Immature natural killer cell (primary cell): ENCODE measurements at regions not wholly inside any gene's neighbourhood (a gene's known extent, or its start where the extent isn't known, plus 50 kb on each side); places are given as distances from the start of the nearest gene placed in this dataset.
"Not testable (repeated sequence)": the region's sequence is repeated elsewhere in the genome, so short reads cannot be mapped to it uniquely, and the experiment has no call there.

Experiments
- DNase-seq, 3 donors: peaks; one replicate each; pipeline ENCODE4 v3.0.0; 2022; ENCODE audit warnings: mixed read lengths in 1 of 3
- H3K27ac Mint-ChIP-seq, 6 donors: one replicate each; pipeline ENCODE4 v1.8.0; 2020; ENCODE audit warnings: mixed read lengths in 6 of 6, mild to moderate bottlenecking in 5 of 6, inconsistent platforms in 4 of 6, moderate library complexity in 3 of 6
- H3K27me3 Mint-ChIP-seq, 3 donors: one replicate each; pipeline ENCODE4 v1.8.0; 2020 to 2021; ENCODE audit warnings: low read depth in 3 of 3, mild to moderate bottlenecking in 3 of 3, mixed read lengths in 3 of 3, moderate library complexity in 3 of 3, inconsistent platforms in 1 of 3
- H3K36me3 Mint-ChIP-seq, 3 donors: one replicate each; pipeline ENCODE4 v1.8.0; 2020; ENCODE audit warnings: mixed read lengths in 3 of 3, inconsistent platforms in 2 of 3, mild to moderate bottlenecking in 2 of 3
- H3K4me1 Mint-ChIP-seq, 2 donors: one replicate each; pipeline ENCODE4 v1.8.0; 2020; ENCODE audit warnings: inconsistent platforms in 2 of 2, mild to moderate bottlenecking in 2 of 2, mixed read lengths in 2 of 2, moderate library complexity in 1 of 2
- H3K4me3 Mint-ChIP-seq, 5 donors: one replicate each; pipeline ENCODE4 v1.8.0; 2020; ENCODE audit warnings: mild to moderate bottlenecking in 5 of 5, mixed read lengths in 5 of 5, inconsistent platforms in 3 of 5, moderate library complexity in 3 of 5
- H3K9me3 Mint-ChIP-seq, 6 donors: one replicate each; pipeline ENCODE4 v1.8.0; 2020; ENCODE audit warnings: mild to moderate bottlenecking in 6 of 6, mixed read lengths in 6 of 6, inconsistent platforms in 4 of 6, moderate library complexity in 3 of 6

- Mint-ChIP-seq H3K4me1 (no peaks in the 10 kb centered on the region), H3K36me3 (peaks cover 0 to 3% (median 0%) of the 10 kb centered on the region in 3 donors), H3K27me3 (peaks cover 1 to 6% (median 2%) of the 10 kb centered on the region in 3 donors), H3K9me3 (no peaks in the 10 kb centered on the region), H3K27ac (no peak overlapping the region), H3K4me3 (no peak overlapping the region)
- DNase-seq = no peak
Measured at GRCh38 chr2:75432761-75433361, 127.9 kb downstream of the EVA1A start.

GRCh38 chr2:75431763-75432162 lies 129.0 kb downstream of the EVA1A start:
- no peaks in the 10 kb centered on the region for H3K9me3 Mint-ChIP-seq
- H3K36me3 Mint-ChIP-seq = peaks cover 0 to 3% (median 0%) of the 10 kb centered on the region in 3 donors
- DNase-seq = no peak
- no peak overlapping the region for H3K27ac Mint-ChIP-seq
- H3K27me3 Mint-ChIP-seq = peaks cover 1 to 6% (median 5%) of the 10 kb centered on the region in 3 donors
- no peak overlapping the region for H3K4me3 Mint-ChIP-seq
- H3K4me1 Mint-ChIP-seq = no peaks in the 10 kb centered on the region

GRCh38 chr2:75431276-75431675 lies 129.5 kb downstream of the EVA1A start:
- peaks cover 0 to 3% (median 0%) of the 10 kb centered on the region in 3 donors for H3K36me3 Mint-ChIP-seq
- no peaks in the 10 kb centered on the region for H3K9me3 Mint-ChIP-seq
- no peaks in the 10 kb centered on the region for H3K4me1 Mint-ChIP-seq
- peaks cover 1 to 6% (median 4%) of the 10 kb centered on the region in 3 donors for H3K27me3 Mint-ChIP-seq
- H3K27ac Mint-ChIP-seq = no peak overlapping the region
- no peak overlapping the region for H3K4me3 Mint-ChIP-seq
- DNase-seq = no peak

- H3K4me1 Mint-ChIP-seq, H3K27me3 Mint-ChIP-seq, H3K36me3 Mint-ChIP-seq, DNase-seq, H3K9me3 Mint-ChIP-seq, H3K4me3 Mint-ChIP-seq, H3K27ac Mint-ChIP-seq: not testable (repeated sequence)
Measured at GRCh38 chr2:75430449-75430848, 130.3 kb downstream of the EVA1A start.

GRCh38 chr2:75428646-75429443 lies 131.9 kb downstream of the EVA1A start:
- Mint-ChIP-seq H3K4me3 (no peak overlapping the region), H3K27ac (no peak overlapping the region), H3K4me1 (no peaks in the 10 kb centered on the region), H3K9me3 (no peaks in the 10 kb centered on the region), H3K36me3 (peaks cover 0 to 3% (median 0%) of the 10 kb centered on the region in 3 donors), H3K27me3 (peaks cover 1 to 7% (median 2%) of the 10 kb centered on the region in 3 donors)
- no peak for DNase-seq

GRCh38 chr2:75428060-75428459 lies 132.7 kb downstream of the EVA1A start:
- no peaks in the 10 kb centered on the region for H3K4me1 Mint-ChIP-seq
- H3K4me3 Mint-ChIP-seq = no peak overlapping the region
- peaks cover 0 to 9% (median 1%) of the 10 kb centered on the region in 3 donors for H3K27me3 Mint-ChIP-seq
- no peak overlapping the region for H3K27ac Mint-ChIP-seq
- H3K36me3 Mint-ChIP-seq = peaks cover 0 to 3% (median 0%) of the 10 kb centered on the region in 3 donors
- H3K9me3 Mint-ChIP-seq = no peaks in the 10 kb centered on the region
- DNase-seq = no peak

- DNase-seq = no peak
- no peak overlapping the region for H3K27ac Mint-ChIP-seq
- peaks cover 0 to 9% (median 0%) of the 10 kb centered on the region in 3 donors for H3K27me3 Mint-ChIP-seq
- no peaks in the 10 kb centered on the region for H3K36me3 Mint-ChIP-seq
- H3K4me3 Mint-ChIP-seq = no peak overlapping the region
- H3K9me3 Mint-ChIP-seq = peaks cover 0 to 3% (median 0%) of the 10 kb centered on the region in 6 donors
- H3K4me1 Mint-ChIP-seq = no peaks in the 10 kb centered on the region
Measured at GRCh38 chr2:75424936-75425619, 135.7 kb downstream of the EVA1A start.

- Mint-ChIP-seq H3K9me3 (peaks cover 0 to 3% (median 0%) of the 10 kb centered on the region in 6 donors), H3K36me3 (no peaks in the 10 kb centered on the region), H3K27ac (no peak overlapping the region), H3K27me3 (peaks cover 0 to 7% (median 0%) of the 10 kb centered on the region in 3 donors), H3K4me3 (no peak overlapping the region), H3K4me1 (peaks cover 2 to 3% of the 10 kb centered on the region in 2 donors)
- no peak for DNase-seq
Measured at GRCh38 chr2:75421986-75422385, 138.8 kb downstream of the EVA1A start.

- H3K27ac Mint-ChIP-seq = peak overlapping the region in 2 of 6 donors; percentile 42 to 47
Measured at GRCh38 chr2:75416420-75417342, 144.1 kb downstream of the EVA1A start.

GRCh38 chr2:75415731-75416130 lies 145.0 kb downstream of the EVA1A start:
- Mint-ChIP-seq H3K36me3 (no peaks in the 10 kb centered on the region), H3K4me1 (peaks cover 10 to 12% of the 10 kb centered on the region in 2 donors), H3K9me3 (peaks cover 0 to 2% (median 0%) of the 10 kb centered on the region in 6 donors), H3K27ac (no peak overlapping the region), H3K4me3 (no peak overlapping the region), H3K27me3 (peaks cover 0 to 3% (median 1%) of the 10 kb centered on the region in 3 donors)
- DNase-seq = no peak

More at GRCh38 chr2:75416420-75417342, 144.1 kb downstream of the EVA1A start:
- Mint-ChIP-seq H3K4me1 (peaks cover 10 to 12% of the 10 kb centered on the region in 2 donors), H3K4me3 (peak overlapping the region in 4 of 5 donors; percentile 8 to 44 (median 15)), H3K36me3 (no peaks in the 10 kb centered on the region), H3K27me3 (peaks cover 0 to 1% (median 1%) of the 10 kb centered on the region in 3 donors), H3K9me3 (peaks cover 0 to 2% (median 0%) of the 10 kb centered on the region in 6 donors)
- DNase-seq = no peak

GRCh38 chr2:75415111-75415626 lies 145.6 kb downstream of the EVA1A start:
- Mint-ChIP-seq H3K4me3 (no peak overlapping the region), H3K27me3 (peaks cover 0 to 3% (median 1%) of the 10 kb centered on the region in 3 donors), H3K4me1 (peaks cover 10 to 12% of the 10 kb centered on the region in 2 donors), H3K9me3 (peaks cover 0 to 6% (median 4%) of the 10 kb centered on the region in 6 donors), H3K27ac (no peak overlapping the region), H3K36me3 (no peaks in the 10 kb centered on the region)
- DNase-seq = no peak

- peaks cover 1 to 7% (median 5%) of the 10 kb centered on the region in 3 donors for H3K27me3 Mint-ChIP-seq
- no peak overlapping the region for H3K27ac Mint-ChIP-seq
- H3K4me1 Mint-ChIP-seq = peaks cover 3 to 5% of the 10 kb centered on the region in 2 donors
- no peak overlapping the region for H3K4me3 Mint-ChIP-seq
- H3K9me3 Mint-ChIP-seq = peaks cover 0 to 10% (median 4%) of the 10 kb centered on the region in 6 donors
- no peaks in the 10 kb centered on the region for H3K36me3 Mint-ChIP-seq
- DNase-seq = no peak
Measured at GRCh38 chr2:75411574-75411973, 149.2 kb downstream of the EVA1A start.

- no peaks in the 10 kb centered on the region for H3K4me1 Mint-ChIP-seq
- H3K4me3 Mint-ChIP-seq = no peak overlapping the region
- H3K36me3 Mint-ChIP-seq = no peaks in the 10 kb centered on the region
- DNase-seq = no peak
- H3K9me3 Mint-ChIP-seq = peaks cover 0 to 10% (median 4%) of the 10 kb centered on the region in 6 donors
- H3K27me3 Mint-ChIP-seq = peaks cover 1 to 7% (median 5%) of the 10 kb centered on the region in 3 donors
- no peak overlapping the region for H3K27ac Mint-ChIP-seq
Measured at GRCh38 chr2:75410702-75411101, 150.0 kb downstream of the EVA1A start.
